ENCODE measurements at regions not wholly inside any gene's neighbourhood (a gene's known extent, or its start where the extent isn't known, plus 50 kb on each side); places are given as distances from the start of the nearest gene placed in this dataset.
"Not testable (repeated sequence)": the region's sequence is repeated elsewhere in the genome, so short reads cannot be mapped to it uniquely, and the experiment has no call there.

DNA sequence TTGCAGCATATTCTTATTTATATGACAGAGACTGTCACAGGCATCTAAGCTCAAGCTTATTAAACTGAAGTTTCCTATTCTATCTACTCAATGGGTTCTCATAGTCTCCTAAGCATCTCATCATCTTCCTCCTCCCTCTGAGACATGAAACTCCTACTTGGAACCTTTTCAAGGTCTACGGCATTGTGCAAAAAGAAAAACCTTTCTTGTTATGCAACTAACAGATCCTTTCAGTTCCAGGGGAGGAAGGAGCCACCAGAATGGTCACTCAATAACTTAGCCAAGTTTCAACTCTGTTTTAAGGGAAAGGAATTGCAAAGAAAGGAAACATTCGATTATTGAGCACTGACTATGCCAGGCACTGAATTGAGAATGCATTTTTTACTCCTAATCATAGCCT lies 98.1 kb upstream of the RRN3 start:
- H3K4me1 ChIP-seq (ENCODE audit: control insufficient read depth, insufficient read depth, low read length, poor library complexity, severe bottlenecking); H3K27me3 ChIP-seq (ENCODE audit: control insufficient read depth, insufficient read depth, low read length); H3K27me3 Mint-ChIP-seq; H3K4me1 Mint-ChIP-seq; H3K9me3 ChIP-seq (ENCODE audit: control insufficient read depth in 2 of 2, low read length in 2 of 2); H3K4me3 ChIP-seq (ENCODE audit: low read depth, low read length); H3K27ac Mint-ChIP-seq; H3K27ac ChIP-seq (ENCODE audit: insufficient read depth, low read length, poor library complexity, severe bottlenecking); H3K4me3 Mint-ChIP-seq; H3K9me3 Mint-ChIP-seq; H3K36me3 Mint-ChIP-seq; DNase-seq; ATAC-seq (ENCODE audit: low read depth in 2 of 2); H3K36me3 ChIP-seq (ENCODE audit: control insufficient read depth, insufficient read depth, low read length): not testable (repeated sequence)

DNA sequence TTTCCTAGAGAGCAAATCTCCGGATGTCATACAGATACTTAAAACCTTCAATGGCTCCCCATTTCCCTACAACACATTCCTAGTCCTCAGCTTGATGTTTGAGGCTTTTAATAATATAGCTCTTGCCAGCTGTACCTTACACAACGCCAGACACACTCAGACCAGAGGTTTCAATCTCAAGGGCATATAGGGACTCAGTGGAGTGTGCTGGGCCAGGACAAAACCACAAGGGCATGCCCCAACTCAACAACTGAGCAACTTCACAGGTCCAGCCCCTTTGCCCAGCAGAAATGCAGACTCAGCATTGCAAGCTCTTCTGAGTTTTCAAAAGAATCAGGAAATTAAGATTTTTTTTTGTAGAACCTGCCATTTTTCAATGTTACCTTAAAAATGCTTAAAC lies 95.4 kb upstream of the RRN3 start:
- DNase-seq; H3K27ac Mint-ChIP-seq; H3K36me3 ChIP-seq (ENCODE audit: control insufficient read depth, insufficient read depth, low read length); H3K4me1 ChIP-seq (ENCODE audit: control insufficient read depth, insufficient read depth, low read length, poor library complexity, severe bottlenecking); H3K27me3 ChIP-seq (ENCODE audit: control insufficient read depth, insufficient read depth, low read length); H3K36me3 Mint-ChIP-seq; H3K27ac ChIP-seq (ENCODE audit: insufficient read depth, low read length, poor library complexity, severe bottlenecking); H3K4me3 ChIP-seq (ENCODE audit: low read depth, low read length); H3K4me3 Mint-ChIP-seq; H3K9me3 Mint-ChIP-seq; H3K9me3 ChIP-seq (ENCODE audit: control insufficient read depth in 2 of 2, low read length in 2 of 2); H3K27me3 Mint-ChIP-seq; H3K4me1 Mint-ChIP-seq; ATAC-seq (ENCODE audit: low read depth in 2 of 2): not testable (repeated sequence)
